GM18907 (cell line): ENCODE measurements at regions not wholly inside any gene's neighbourhood (a gene's known extent, or its start where the extent isn't known, plus 50 kb on each side); places are given as distances from the start of the nearest gene placed in this dataset.
"Not testable (repeated sequence)": the region's sequence is repeated elsewhere in the genome, so short reads cannot be mapped to it uniquely, and the experiment has no call there.

Experiments
- ATAC-seq: cut with Tn5 transposase; IDR thresholded peaks from one replicate; pipeline ENCODE4 v1.9.1; 2021; ENCODE audit warnings: mild to moderate bottlenecking, moderate library complexity; ENCODE audit not compliant: unreplicated experiment

GRCh38 chr10:87300163-87300562, 57.4 kb upstream of the NUTM2D start:
- not testable (repeated sequence) for ATAC-seq

DNA sequence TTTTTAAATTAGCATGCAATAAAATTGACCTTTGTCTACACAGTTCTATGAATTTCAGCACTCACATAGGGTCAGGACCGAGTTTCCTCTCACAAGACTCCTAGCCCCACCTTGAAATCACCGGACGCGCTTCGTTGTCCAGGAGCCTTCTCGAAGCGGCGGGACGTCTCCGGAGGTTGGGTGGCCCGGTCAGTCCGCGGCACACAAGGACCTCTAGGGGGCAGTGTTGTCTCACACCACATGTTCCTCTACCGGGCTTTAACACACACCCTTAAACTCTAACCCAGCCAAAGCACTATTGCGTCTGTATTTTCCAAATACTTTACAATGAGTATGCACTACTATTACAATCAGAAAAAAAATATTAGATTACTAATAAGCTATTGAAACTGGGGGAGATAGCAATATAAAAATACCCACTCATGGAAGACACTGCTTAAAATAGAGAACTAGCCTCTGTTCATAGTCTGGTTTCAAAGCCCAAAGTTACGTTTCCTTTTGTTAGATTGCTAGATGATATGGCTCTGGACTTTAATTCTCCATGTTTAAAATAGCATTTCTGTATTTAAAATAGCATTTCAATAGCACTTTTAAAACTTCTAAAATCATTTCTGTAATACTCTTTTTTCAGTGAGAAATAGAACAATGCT, 56.0 kb upstream of the NUTM2D start:
- ATAC-seq: peak; percentile 87

- ATAC-seq: not testable (repeated sequence)
These were observed 55.4 kb upstream of the NUTM2D start for GRCh38 chr10:87302132-87302531.

DNA sequence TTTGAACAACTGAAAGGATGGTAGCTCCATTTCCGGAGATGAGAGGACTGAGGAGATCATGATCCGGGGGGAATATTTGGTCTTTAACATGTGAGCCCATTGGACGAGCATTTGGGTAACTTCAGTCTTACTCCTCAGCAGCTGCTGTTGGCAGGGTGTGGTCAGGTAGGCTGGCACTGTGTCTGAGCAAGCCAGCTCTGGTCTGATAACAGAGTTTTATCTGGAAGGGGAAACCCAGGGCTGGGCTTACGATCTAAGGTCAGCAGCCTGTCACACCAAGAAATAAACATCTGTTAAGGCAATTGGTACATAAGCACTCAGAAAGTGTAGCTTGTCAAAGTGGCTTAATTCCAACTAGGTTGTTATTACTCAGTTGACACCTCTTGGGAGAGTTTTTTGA, 53.8 kb upstream of the NUTM2D start:
- ATAC-seq: not testable (repeated sequence)

DNA sequence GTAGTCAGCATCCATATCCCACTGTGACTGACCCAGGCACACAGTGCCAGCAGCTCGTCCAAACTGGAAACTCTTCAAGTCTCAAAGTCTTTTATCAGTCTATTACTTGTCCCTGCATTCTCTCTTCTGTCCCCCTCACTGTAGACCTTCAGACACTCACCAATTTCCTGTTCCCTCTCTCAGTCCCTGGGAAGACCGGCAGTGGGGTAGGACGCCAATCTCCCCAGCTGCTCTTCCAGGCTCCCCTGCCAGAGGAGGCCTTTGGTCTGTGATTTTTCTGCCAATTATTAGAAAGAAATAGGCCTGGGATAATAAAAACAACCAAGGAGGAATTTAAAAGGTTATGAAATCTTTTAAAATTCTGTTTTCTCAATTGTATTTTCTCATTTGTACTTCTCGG, 50.9 kb upstream of the NUTM2D start:
- ATAC-seq: not testable (repeated sequence)
